ENCODE measurements at regions not wholly inside any gene's neighbourhood (a gene's known extent, or its start where the extent isn't known, plus 50 kb on each side); places are given as distances from the start of the nearest gene placed in this dataset.

- no peak overlapping the region for H3K27ac ChIP-seq (ENCODE audit: extremely low read depth, low read depth, low read length)
- no peak overlapping the region for H3K4me3 ChIP-seq (ENCODE audit: low read depth, low read length)
- H3K4me1 ChIP-seq (ENCODE audit: control insufficient read depth, insufficient read depth, low read length) = no peaks in the 10 kb centered on the region
- CTCF ChIA-PET = interaction anchor here (0.6 to 0.8 kb wide), 3 partner anchors 33 to 332 kb away, joined by 3 read pairs; no protein-coding TSS in a partner anchor
- POLR2A ChIA-PET = no interaction called here
- no peaks in the 10 kb centered on the region for H3K9me3 ChIP-seq (ENCODE audit: control insufficient read depth, insufficient read depth, low read depth, low read length)
- no peaks in the 10 kb centered on the region for H3K36me3 ChIP-seq (ENCODE audit: control insufficient read depth in 2 of 2, insufficient read depth in 1 of 2, low read length in 2 of 2)
- TF ChIP-seq ZNF366 (tag by site-specific recombination; conservative IDR thresholded peaks at IDR 0.05) (0 out of 2 replicates have a peak, but pooled peaks have one; percentile 36), ZNF843 (tag by site-specific recombination; IDR thresholded peaks at IDR 0.05) (peak; percentile 77), ZNF692 (tag by site-specific recombination; IDR thresholded peaks at IDR 0.05) (0 out of 2 replicates have a peak, but pooled peaks have one; percentile 36), HIC1 (tag by site-specific recombination; IDR thresholded peaks at IDR 0.05) (peak; percentile 54; the same call in 1 of the 2 replicates), ZNF776 (tag by site-specific recombination; IDR thresholded peaks at IDR 0.05; ENCODE audit: borderline replicate concordance) (no peak), ZNF18 (tag by site-specific recombination; IDR thresholded peaks at IDR 0.05) (no peak), MEIS1 (CRISPR knock-in tag; IDR thresholded peaks at IDR 0.05; ENCODE audit: borderline replicate concordance) (peak; percentile 58; the same call in 1 of the 2 replicates), BCL11B (tag by site-specific recombination; IDR thresholded peaks at IDR 0.05; ENCODE audit: low read depth) (no peak), ZBTB20 (tag by site-specific recombination; IDR thresholded peaks at IDR 0.05) (peak; percentile 34; the same call in 1 of the 2 replicates), ZNF24 (tag by site-specific recombination; IDR thresholded peaks at IDR 0.05) (0 out of 2 replicates have a peak, but pooled peaks have one; percentile 26), FEZF1 (tag by site-specific recombination; IDR thresholded peaks at IDR 0.05) (peak; percentile 84), ZBTB1 (tag by site-specific recombination; IDR thresholded peaks at IDR 0.05) (no peak), GLI4 (tag by site-specific recombination; IDR thresholded peaks at IDR 0.05) (no peak), ZFP37 (tag by site-specific recombination; IDR thresholded peaks at IDR 0.05) (no peak), KLF16 (tag by site-specific recombination; IDR thresholded peaks at IDR 0.05) (no peak), ZNF175 (tag by site-specific recombination; IDR thresholded peaks at IDR 0.05) (no peak), ZNF157 (tag by site-specific recombination; IDR thresholded peaks at IDR 0.05) (no peak), ZNF76 (tag by site-specific recombination; IDR thresholded peaks at IDR 0.05; ENCODE audit: borderline replicate concordance, low read depth) (no peak), ZNF600 (tag by site-specific recombination; IDR thresholded peaks at IDR 0.05) (peak; percentile 51; the same call in 1 of the 2 replicates), GLI2 (tag by site-specific recombination; IDR thresholded peaks at IDR 0.05; ENCODE audit: borderline replicate concordance, low read depth) (no peak), ZNF133 (tag by site-specific recombination; IDR thresholded peaks at IDR 0.05) (no peak), ZEB2 (tag by site-specific recombination; IDR thresholded peaks at IDR 0.05) (peak; percentile 64; the same call in 1 of the 2 replicates), ZBTB26 (tag by site-specific recombination; optimal IDR thresholded peaks at IDR 0.05) (no peak), ELK4 (IDR thresholded peaks at IDR 0.05; ENCODE audit: borderline replicate concordance, low read depth, low read length) (no peak), ZNF335 (tag by site-specific recombination; conservative IDR thresholded peaks at IDR 0.05) (peak; percentile 31; the same call in 1 of the 2 replicates), PRDM6 (tag by site-specific recombination; IDR thresholded peaks at IDR 0.05) (0 out of 2 replicates have a peak, but pooled peaks have one; percentile 36), ZNF704 (tag by site-specific recombination; IDR thresholded peaks at IDR 0.05) (no peak), TCF7L2 (IDR thresholded peaks at IDR 0.05; ENCODE audit: borderline replicate concordance, low read depth, low read length) (no peak)
Observed at GRCh38 chr6:117165911-117166499, 99.4 kb upstream of the VGLL2 start.
